ENCODE measurements at regions not wholly inside any gene's neighbourhood (a gene's known extent, or its start where the extent isn't known, plus 50 kb on each side); places are given as distances from the start of the nearest gene placed in this dataset.
A peak's percentile ranks its signal among the peaks of the same experiment; 100 is the strongest.

- no peak for TF ChIP-seq JUND (IDR thresholded peaks at IDR 0.05; ENCODE audit: low read depth)
- no peak for DNase-seq (ENCODE audit: low read depth in 1 of 2, low spot score in 1 of 2)
- in situ Hi-C loops (cut with HindIII; ENCODE audit: low pct_unique_long_range_greater_than_20kb, low sequenced_read_pairs) = no loop called here
Observed at GRCh38 chr5:159702301-159702700, 214.0 kb upstream of the ADRA1B start.

- no peak for DNase-seq (ENCODE audit: low read depth in 1 of 2, low spot score in 1 of 2)
- in situ Hi-C loops (cut with HindIII; ENCODE audit: low pct_unique_long_range_greater_than_20kb, low sequenced_read_pairs) = no loop called here
- TF ChIP-seq JUND (IDR thresholded peaks at IDR 0.05; ENCODE audit: low read depth) = no peak
Observed at GRCh38 chr5:159702826-159703225, 213.5 kb upstream of the ADRA1B start.

- TF ChIP-seq JUND (IDR thresholded peaks at IDR 0.05; ENCODE audit: low read depth) = no peak
- in situ Hi-C loops (cut with HindIII; ENCODE audit: low pct_unique_long_range_greater_than_20kb, low sequenced_read_pairs) = no loop called here
- no peak for DNase-seq (ENCODE audit: low read depth in 1 of 2, low spot score in 1 of 2)
Observed at GRCh38 chr5:159704160-159704559, 212.1 kb upstream of the ADRA1B start.

GRCh38 chr5:159705948-159706347 is 210.3 kb upstream of the ADRA1B start:
- in situ Hi-C loops (cut with HindIII; ENCODE audit: low pct_unique_long_range_greater_than_20kb, low sequenced_read_pairs) = no loop called here
- DNase-seq (ENCODE audit: low read depth in 1 of 2, low spot score in 1 of 2) = no peak
- TF ChIP-seq JUND (IDR thresholded peaks at IDR 0.05; ENCODE audit: low read depth) = no peak

GRCh38 chr5:159708090-159708489 is 208.2 kb upstream of the ADRA1B start:
- DNase-seq (ENCODE audit: low read depth in 1 of 2, low spot score in 1 of 2) = no peak
- in situ Hi-C loops (cut with HindIII; ENCODE audit: low pct_unique_long_range_greater_than_20kb, low sequenced_read_pairs) = no loop called here

GRCh38 chr5:159712672-159713071 is 203.6 kb upstream of the ADRA1B start:
- TF ChIP-seq JUND (IDR thresholded peaks at IDR 0.05; ENCODE audit: low read depth) = no peak
- in situ Hi-C loops (cut with HindIII; ENCODE audit: low pct_unique_long_range_greater_than_20kb, low sequenced_read_pairs) = no loop called here
- no peak for DNase-seq (ENCODE audit: low read depth in 1 of 2, low spot score in 1 of 2)

More at GRCh38 chr5:159708090-159708489, 208.2 kb upstream of the ADRA1B start:
- no peak for TF ChIP-seq JUND (IDR thresholded peaks at IDR 0.05; ENCODE audit: low read depth)

- no peak for DNase-seq (ENCODE audit: low read depth in 1 of 2, low spot score in 1 of 2)
- TF ChIP-seq JUND (IDR thresholded peaks at IDR 0.05; ENCODE audit: low read depth) = no peak
- in situ Hi-C loops (cut with HindIII; ENCODE audit: low pct_unique_long_range_greater_than_20kb, low sequenced_read_pairs) = no loop called here
Observed at GRCh38 chr5:159713254-159713653, 203.0 kb upstream of the ADRA1B start.

GRCh38 chr5:159713773-159714172 is 202.5 kb upstream of the ADRA1B start:
- DNase-seq (ENCODE audit: low read depth in 1 of 2, low spot score in 1 of 2) = no peak
- no peak for TF ChIP-seq JUND (IDR thresholded peaks at IDR 0.05; ENCODE audit: low read depth)
- in situ Hi-C loops (cut with HindIII; ENCODE audit: low pct_unique_long_range_greater_than_20kb, low sequenced_read_pairs) = no loop called here

GRCh38 chr5:159725475-159725874 is 190.8 kb upstream of the ADRA1B start:
- in situ Hi-C loops (cut with HindIII; ENCODE audit: low pct_unique_long_range_greater_than_20kb, low sequenced_read_pairs) = no loop called here
- no peak for TF ChIP-seq JUND (IDR thresholded peaks at IDR 0.05; ENCODE audit: low read depth)
- no peak for DNase-seq (ENCODE audit: low read depth in 1 of 2, low spot score in 1 of 2)

GRCh38 chr5:159727167-159727566 is 189.1 kb upstream of the ADRA1B start:
- DNase-seq (ENCODE audit: low read depth in 1 of 2, low spot score in 1 of 2) = peak in 1 of 2 experiments; percentile 14
- no peak for TF ChIP-seq JUND (IDR thresholded peaks at IDR 0.05; ENCODE audit: low read depth)
- in situ Hi-C loops (cut with HindIII; ENCODE audit: low pct_unique_long_range_greater_than_20kb, low sequenced_read_pairs) = no loop called here

- in situ Hi-C loops (cut with HindIII; ENCODE audit: low pct_unique_long_range_greater_than_20kb, low sequenced_read_pairs) = no loop called here
- no peak for DNase-seq (ENCODE audit: low read depth in 1 of 2, low spot score in 1 of 2)
- no peak for TF ChIP-seq JUND (IDR thresholded peaks at IDR 0.05; ENCODE audit: low read depth)
Observed at GRCh38 chr5:159730285-159730684, 186.0 kb upstream of the ADRA1B start.

GRCh38 chr5:159732220-159732619 is 184.1 kb upstream of the ADRA1B start:
- in situ Hi-C loops (cut with HindIII; ENCODE audit: low pct_unique_long_range_greater_than_20kb, low sequenced_read_pairs) = no loop called here

GRCh38 chr5:159734366-159734765 is 181.9 kb upstream of the ADRA1B start:
- no peak for TF ChIP-seq JUND (IDR thresholded peaks at IDR 0.05; ENCODE audit: low read depth)
- DNase-seq (ENCODE audit: low read depth in 1 of 2, low spot score in 1 of 2) = no peak
- in situ Hi-C loops (cut with HindIII; ENCODE audit: low pct_unique_long_range_greater_than_20kb, low sequenced_read_pairs) = no loop called here

More at GRCh38 chr5:159732220-159732619, 184.1 kb upstream of the ADRA1B start:
- TF ChIP-seq JUND (IDR thresholded peaks at IDR 0.05; ENCODE audit: low read depth) = no peak
- DNase-seq (ENCODE audit: low read depth in 1 of 2, low spot score in 1 of 2) = no peak

- in situ Hi-C loops (cut with HindIII; ENCODE audit: low pct_unique_long_range_greater_than_20kb, low sequenced_read_pairs) = no loop called here
- DNase-seq (ENCODE audit: low read depth in 1 of 2, low spot score in 1 of 2) = no peak
- TF ChIP-seq JUND (IDR thresholded peaks at IDR 0.05; ENCODE audit: low read depth) = no peak
Observed at GRCh38 chr5:159735036-159735435, 181.2 kb upstream of the ADRA1B start.
